ENCODE measurements at regions not wholly inside any gene's neighbourhood (a gene's known extent, or its start where the extent isn't known, plus 50 kb on each side); places are given as distances from the start of the nearest gene placed in this dataset.

DNA sequence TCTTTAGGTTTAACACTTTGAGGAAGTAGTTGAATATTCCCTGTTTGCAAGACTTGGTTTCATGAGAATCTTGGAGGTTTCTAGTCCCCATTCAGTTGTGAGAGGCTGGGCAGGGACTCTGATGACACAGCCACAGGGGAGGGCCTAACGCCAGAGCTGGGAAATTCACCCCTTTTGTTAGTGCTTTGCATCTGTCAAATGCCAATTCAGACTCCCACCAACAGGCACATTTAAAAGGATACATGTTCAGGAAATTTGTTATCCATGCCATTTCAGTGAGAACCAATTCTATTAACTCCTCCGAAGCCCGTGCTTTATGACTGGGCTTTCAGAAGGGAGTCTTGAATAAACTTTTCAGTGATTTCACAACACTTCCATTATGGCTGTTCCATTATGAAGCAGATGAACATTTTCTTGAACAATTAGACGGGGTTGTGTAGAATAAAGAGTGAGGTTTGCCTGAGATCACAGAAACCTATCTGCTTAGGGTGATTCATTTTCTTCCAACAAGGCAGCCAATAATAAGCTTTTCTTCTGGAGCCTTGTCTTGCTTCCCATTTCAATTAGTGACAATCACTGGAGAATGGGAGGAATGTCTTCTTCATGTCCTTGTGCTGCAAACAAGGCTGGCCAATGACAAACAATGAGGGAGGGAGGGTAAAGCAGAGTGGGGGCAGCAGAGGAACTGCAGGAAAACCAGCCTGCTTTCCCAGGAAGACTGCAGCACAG lies 90.6 kb downstream of the SOX14 start:
- TF ChIP-seq, protein P1, sequence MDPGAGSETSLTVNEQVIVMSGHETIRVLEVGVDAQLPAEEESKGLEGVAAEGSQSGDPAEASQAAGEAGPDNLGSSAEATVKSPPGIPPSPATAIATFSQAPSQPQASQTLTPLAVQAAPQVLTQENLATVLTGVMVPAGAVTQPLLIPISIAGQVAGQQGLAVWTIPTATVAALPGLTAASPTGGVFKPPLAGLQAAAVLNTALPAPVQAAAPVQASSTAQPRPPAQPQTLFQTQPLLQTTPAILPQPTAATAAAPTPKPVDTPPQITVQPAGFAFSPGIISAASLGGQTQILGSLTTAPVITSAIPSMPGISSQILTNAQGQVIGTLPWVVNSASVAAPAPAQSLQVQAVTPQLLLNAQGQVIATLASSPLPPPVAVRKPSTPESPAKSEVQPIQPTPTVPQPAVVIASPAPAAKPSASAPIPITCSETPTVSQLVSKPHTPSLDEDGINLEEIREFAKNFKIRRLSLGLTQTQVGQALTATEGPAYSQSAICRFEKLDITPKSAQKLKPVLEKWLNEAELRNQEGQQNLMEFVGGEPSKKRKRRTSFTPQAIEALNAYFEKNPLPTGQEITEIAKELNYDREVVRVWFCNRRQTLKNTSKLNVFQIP (CRISPR knock-in tag; IDR thresholded peaks at IDR 0.05; ENCODE audit: borderline replicate concordance, low read depth): no peak
- no peak for TF ChIP-seq CSDC2 (CRISPR knock-in tag; IDR thresholded peaks at IDR 0.05)
- TF ChIP-seq ZFP3 (CRISPR knock-in tag; IDR thresholded peaks at IDR 0.05): no peak
- TF ChIP-seq SNAI2 (CRISPR knock-in tag; IDR thresholded peaks at IDR 0.05): no peak
- TF ChIP-seq ZNF565 (CRISPR knock-in tag; conservative IDR thresholded peaks at IDR 0.05; ENCODE audit: low read depth): no peak
- no peak for TF ChIP-seq ARNTL (CRISPR knock-in tag; IDR thresholded peaks at IDR 0.05; ENCODE audit: borderline replicate concordance, low read depth)
- no peak for TF ChIP-seq RARB (CRISPR knock-in tag; IDR thresholded peaks at IDR 0.05)
- TF ChIP-seq ESRRG (CRISPR knock-in tag; IDR thresholded peaks at IDR 0.05): no peak
- no peak for TF ChIP-seq PATZ1 (CRISPR knock-in tag; IDR thresholded peaks at IDR 0.05; ENCODE audit: borderline replicate concordance)
- no peak for TF ChIP-seq ZNF70 (CRISPR knock-in tag; IDR thresholded peaks at IDR 0.05)
- TF ChIP-seq, protein P2, sequence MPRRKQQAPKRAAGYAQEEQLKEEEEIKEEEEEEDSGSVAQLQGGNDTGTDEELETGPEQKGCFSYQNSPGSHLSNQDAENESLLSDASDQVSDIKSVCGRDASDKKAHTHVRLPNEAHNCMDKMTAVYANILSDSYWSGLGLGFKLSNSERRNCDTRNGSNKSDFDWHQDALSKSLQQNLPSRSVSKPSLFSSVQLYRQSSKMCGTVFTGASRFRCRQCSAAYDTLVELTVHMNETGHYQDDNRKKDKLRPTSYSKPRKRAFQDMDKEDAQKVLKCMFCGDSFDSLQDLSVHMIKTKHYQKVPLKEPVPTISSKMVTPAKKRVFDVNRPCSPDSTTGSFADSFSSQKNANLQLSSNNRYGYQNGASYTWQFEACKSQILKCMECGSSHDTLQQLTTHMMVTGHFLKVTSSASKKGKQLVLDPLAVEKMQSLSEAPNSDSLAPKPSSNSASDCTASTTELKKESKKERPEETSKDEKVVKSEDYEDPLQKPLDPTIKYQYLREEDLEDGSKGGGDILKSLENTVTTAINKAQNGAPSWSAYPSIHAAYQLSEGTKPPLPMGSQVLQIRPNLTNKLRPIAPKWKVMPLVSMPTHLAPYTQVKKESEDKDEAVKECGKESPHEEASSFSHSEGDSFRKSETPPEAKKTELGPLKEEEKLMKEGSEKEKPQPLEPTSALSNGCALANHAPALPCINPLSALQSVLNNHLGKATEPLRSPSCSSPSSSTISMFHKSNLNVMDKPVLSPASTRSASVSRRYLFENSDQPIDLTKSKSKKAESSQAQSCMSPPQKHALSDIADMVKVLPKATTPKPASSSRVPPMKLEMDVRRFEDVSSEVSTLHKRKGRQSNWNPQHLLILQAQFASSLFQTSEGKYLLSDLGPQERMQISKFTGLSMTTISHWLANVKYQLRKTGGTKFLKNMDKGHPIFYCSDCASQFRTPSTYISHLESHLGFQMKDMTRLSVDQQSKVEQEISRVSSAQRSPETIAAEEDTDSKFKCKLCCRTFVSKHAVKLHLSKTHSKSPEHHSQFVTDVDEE (CRISPR knock-in tag; IDR thresholded peaks at IDR 0.05): no peak
- TF ChIP-seq ZNF8 (CRISPR knock-in tag; IDR thresholded peaks at IDR 0.05): no peak
- TF ChIP-seq PPARA (CRISPR knock-in tag; IDR thresholded peaks at IDR 0.05; ENCODE audit: borderline replicate concordance): no peak
- no peak for TF ChIP-seq ISL1 (CRISPR knock-in tag; IDR thresholded peaks at IDR 0.05)
- TF ChIP-seq TOX (CRISPR knock-in tag; IDR thresholded peaks at IDR 0.05; ENCODE audit: borderline replicate concordance): no peak
- TF ChIP-seq OSR1 (CRISPR knock-in tag; IDR thresholded peaks at IDR 0.05): no peak
- no peak for TF ChIP-seq CSRNP3 (CRISPR knock-in tag; IDR thresholded peaks at IDR 0.05)
- ATAC-seq: no peak

DNA sequence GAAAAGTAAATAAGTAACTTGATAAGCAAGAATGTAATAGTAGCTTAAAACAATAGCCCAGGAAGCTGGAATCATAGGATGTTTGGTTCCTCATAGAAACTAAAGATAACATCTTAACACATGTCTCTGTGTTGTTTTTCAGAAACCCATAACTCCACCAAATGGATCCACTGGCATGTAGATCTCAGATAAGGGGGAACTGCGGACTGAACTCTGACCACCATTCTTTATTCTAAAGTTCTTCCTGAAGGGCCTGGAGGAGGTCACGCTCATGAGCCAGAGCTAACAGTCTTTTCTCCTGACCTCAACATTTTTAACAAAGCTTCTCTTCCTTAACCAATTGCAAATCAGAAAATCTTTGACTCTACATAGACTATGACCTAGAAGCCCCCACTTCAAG lies 101.9 kb downstream of the SOX14 start:
- no peak for TF ChIP-seq ZFP3 (CRISPR knock-in tag; IDR thresholded peaks at IDR 0.05)
- no peak for TF ChIP-seq CSRNP3 (CRISPR knock-in tag; IDR thresholded peaks at IDR 0.05)
- TF ChIP-seq SNAI2 (CRISPR knock-in tag; IDR thresholded peaks at IDR 0.05): no peak
- TF ChIP-seq, protein P2 (CRISPR knock-in tag; IDR thresholded peaks at IDR 0.05): no peak
- TF ChIP-seq TOX (CRISPR knock-in tag; IDR thresholded peaks at IDR 0.05; ENCODE audit: borderline replicate concordance): no peak
- TF ChIP-seq ZC3H10 (CRISPR knock-in tag; IDR thresholded peaks at IDR 0.05): no peak
- TF ChIP-seq ISL1 (CRISPR knock-in tag; IDR thresholded peaks at IDR 0.05): no peak
- TF ChIP-seq, protein P1 (CRISPR knock-in tag; IDR thresholded peaks at IDR 0.05; ENCODE audit: borderline replicate concordance, low read depth): no peak
- TF ChIP-seq RARB (CRISPR knock-in tag; IDR thresholded peaks at IDR 0.05): no peak
- ATAC-seq: no peak

All from SK-N-SH treated with all-trans-retinoic acid at 6 μM for 48 hours (cell line).